HG02610 (cell line): ENCODE measurements at regions not wholly inside any gene's neighbourhood (a gene's known extent, or its start where the extent isn't known, plus 50 kb on each side); places are given as distances from the start of the nearest gene placed in this dataset.

ENCODE experiments used
- ATAC-seq: cut with Tn5 transposase; IDR thresholded peaks from one replicate; pipeline ENCODE4 v1.9.1; 2021; ENCODE audit warnings: mild to moderate bottlenecking, moderate library complexity; ENCODE audit not compliant: unreplicated experiment

- ATAC-seq: no peak
Measured at GRCh38 chr11:92692826-92693546, 276.5 kb upstream of the MTNR1B start.

GRCh38 chr11:92696076-92696475, 273.4 kb upstream of the MTNR1B start:
- no peak for ATAC-seq

GRCh38 chr11:92697461-92698312, 271.8 kb upstream of the MTNR1B start:
- ATAC-seq: peak; percentile 63

- no peak for ATAC-seq
Measured at GRCh38 chr11:92698742-92699141, 270.7 kb upstream of the MTNR1B start.

GRCh38 chr11:92702037-92702804, 267.2 kb upstream of the MTNR1B start:
- no peak for ATAC-seq

- ATAC-seq: no peak
Measured at GRCh38 chr11:92702805-92703448, 266.5 kb upstream of the MTNR1B start.

- ATAC-seq: no peak
Measured at GRCh38 chr11:92703449-92703830, 266.0 kb upstream of the MTNR1B start.

- ATAC-seq: no peak
Measured at GRCh38 chr11:92707173-92707619, 262.3 kb upstream of the MTNR1B start.

- ATAC-seq: no peak
Measured at GRCh38 chr11:92707665-92708064, 261.8 kb upstream of the MTNR1B start.

- no peak for ATAC-seq
Measured at GRCh38 chr11:92709329-92709728, 260.1 kb upstream of the MTNR1B start.

GRCh38 chr11:92711926-92712325, 257.5 kb upstream of the MTNR1B start:
- no peak for ATAC-seq

- ATAC-seq: no peak
Measured at GRCh38 chr11:92714111-92714510, 255.3 kb upstream of the MTNR1B start.

GRCh38 chr11:92717240-92717639, 252.2 kb upstream of the MTNR1B start:
- ATAC-seq: no peak

- no peak for ATAC-seq
Measured at GRCh38 chr11:92720385-92720784, 249.1 kb upstream of the MTNR1B start.

- ATAC-seq: no peak
Measured at GRCh38 chr11:92725352-92725751, 244.1 kb upstream of the MTNR1B start.

GRCh38 chr11:92727123-92727522, 242.3 kb upstream of the MTNR1B start:
- ATAC-seq: no peak

- no peak for ATAC-seq
Measured at GRCh38 chr11:92727769-92728168, 241.7 kb upstream of the MTNR1B start.

GRCh38 chr11:92728628-92729027, 240.8 kb upstream of the MTNR1B start:
- no peak for ATAC-seq

- no peak for ATAC-seq
Measured at GRCh38 chr11:92735039-92735438, 234.4 kb upstream of the MTNR1B start.

GRCh38 chr11:92738276-92738675, 231.2 kb upstream of the MTNR1B start:
- ATAC-seq: no peak

- no peak for ATAC-seq
Measured at GRCh38 chr11:92739041-92739440, 230.4 kb upstream of the MTNR1B start.
